HG03060 (cell line): ENCODE measurements at regions not wholly inside any gene's neighbourhood (a gene's known extent, or its start where the extent isn't known, plus 50 kb on each side); places are given as distances from the start of the nearest gene placed in this dataset.
"Not testable (repeated sequence)": the region's sequence is repeated elsewhere in the genome, so short reads cannot be mapped to it uniquely, and the experiment has no call there.

Source experiments
- ATAC-seq: cut with Tn5 transposase; IDR thresholded peaks from one replicate; pipeline ENCODE4 v1.9.1; 2021; ENCODE audit warnings: low read depth, moderate number of reproducible peaks; ENCODE audit not compliant: unreplicated experiment

DNA sequence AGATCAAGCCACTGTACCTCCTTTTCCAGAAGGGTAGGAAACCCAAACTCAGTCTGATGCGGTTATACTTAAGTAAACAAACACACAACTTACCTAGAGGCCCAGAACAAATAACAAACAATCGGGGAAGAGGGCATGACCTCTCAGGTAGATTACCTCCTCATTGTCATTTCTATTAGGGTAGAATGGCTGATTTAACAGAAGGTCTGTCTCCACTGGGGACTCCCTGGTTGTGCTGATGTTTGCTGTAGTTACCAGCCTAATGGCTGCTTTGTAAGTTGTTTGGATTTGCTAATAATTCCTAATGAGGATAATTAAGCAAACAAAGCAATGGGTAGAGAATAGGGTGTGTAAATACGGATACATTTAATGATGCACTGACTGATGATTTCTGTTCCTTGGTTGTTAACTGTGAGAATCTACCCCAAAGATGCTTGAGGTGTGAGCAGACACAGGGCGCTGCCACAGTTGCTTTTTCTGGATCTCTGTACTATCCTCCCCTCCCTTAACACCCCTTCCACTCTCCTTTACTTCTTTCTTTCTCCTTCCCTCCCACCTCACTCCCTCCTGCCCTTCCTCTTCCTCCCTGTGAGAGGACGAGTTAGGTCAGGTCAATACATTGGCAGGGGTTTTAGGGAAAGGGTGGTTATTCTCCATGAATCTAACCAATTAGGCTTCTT lies 332.0 kb upstream of the FZD8 start:
- ATAC-seq, result not testable (repeated sequence)

DNA sequence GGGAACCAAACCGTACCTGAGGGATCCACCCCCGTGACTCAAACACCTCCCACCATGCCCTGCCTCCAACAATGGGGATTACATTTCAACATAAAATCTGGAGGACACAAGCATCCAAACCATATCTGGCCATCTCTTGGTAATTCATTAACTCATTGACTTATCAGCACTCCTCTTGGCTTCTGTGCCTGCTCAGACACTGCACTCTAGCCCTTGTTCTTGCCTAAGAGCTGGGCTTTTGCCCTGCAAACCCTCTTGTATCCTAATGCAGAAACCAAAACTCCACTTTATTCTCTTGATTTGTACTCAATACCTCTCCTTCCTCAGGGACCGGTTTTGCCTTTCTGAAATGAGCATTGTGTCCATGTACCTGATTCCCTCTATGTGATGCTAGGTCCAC lies 330.2 kb upstream of the FZD8 start:
- ATAC-seq, result no peak

DNA sequence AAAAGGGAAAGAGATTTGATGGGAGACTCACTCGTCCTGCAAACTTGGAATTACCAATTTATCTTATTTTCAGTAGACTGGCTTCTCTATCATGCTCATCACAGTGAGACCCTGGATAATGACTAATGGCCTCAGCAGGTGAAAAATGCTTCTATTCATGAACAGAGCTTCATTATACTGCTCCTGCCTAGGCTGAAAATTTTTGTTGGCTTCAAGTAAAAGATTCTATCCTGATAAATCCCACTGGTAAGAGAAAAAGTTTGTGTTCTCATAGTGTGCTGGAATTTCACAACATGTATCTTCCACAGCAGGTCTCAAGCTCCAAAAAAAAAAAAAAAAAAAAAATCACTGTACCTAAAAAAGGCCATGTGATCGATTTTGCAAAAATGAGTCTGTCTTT lies 329.3 kb upstream of the FZD8 start:
- no peak for ATAC-seq

DNA sequence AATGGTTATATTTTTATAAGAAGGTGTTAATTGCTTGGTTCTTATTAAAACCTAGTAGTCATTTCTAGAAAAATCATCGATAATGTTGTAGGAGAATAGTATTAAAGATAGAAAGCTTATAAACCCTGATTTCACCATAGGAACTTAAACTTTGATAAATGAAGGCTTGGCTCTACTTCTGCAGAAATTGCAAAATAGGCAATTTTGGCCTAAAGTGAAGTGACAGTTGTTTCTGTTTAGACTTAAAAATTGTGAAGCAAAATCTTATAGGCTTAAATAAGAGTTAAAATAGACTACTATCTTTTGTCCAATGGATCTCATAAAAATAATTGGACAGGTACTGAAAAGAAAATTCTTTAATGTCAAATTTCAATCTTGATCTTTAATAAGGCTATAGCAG lies 321.6 kb upstream of the FZD8 start:
- ATAC-seq, result no peak

DNA sequence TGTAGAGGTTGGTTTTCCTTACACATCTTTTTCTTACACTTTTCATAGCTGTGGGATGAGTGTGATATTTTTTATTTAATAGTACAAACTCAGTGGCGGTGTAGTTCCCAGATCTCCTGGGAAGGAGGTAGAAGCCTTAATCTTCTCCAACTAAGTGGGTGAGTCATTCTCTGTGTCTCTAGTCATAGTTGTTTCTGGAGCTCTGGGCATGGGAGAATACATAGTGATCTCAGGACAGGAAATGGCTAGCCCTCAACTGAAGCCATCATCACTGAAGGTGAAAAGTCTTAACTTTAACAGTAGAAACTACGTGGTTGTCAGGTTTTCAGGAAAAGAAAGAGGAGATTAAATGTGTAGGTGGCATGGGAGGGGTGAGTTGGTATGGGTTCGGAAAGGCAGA lies 319.4 kb upstream of the FZD8 start:
- ATAC-seq, result no peak

DNA sequence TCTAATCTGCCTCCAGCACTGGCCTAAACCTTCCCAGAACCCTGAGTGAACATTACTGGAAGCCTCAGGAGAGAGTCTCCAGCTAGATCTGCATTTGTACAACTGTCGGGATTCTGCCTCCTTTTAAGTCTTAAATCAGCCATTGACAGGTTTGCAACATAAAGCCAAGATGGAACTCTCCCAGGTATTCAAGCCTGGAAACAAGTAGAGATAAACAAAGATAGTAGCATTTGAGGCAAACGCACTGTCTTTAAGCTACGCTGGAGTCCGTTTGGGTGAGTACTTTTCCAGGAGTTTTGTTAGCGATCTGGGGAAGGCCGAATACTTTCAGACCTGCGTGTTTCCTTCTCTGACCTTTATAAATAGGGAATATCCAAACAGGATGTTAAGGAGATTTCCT lies 317.2 kb upstream of the FZD8 start:
- ATAC-seq, result no peak

DNA sequence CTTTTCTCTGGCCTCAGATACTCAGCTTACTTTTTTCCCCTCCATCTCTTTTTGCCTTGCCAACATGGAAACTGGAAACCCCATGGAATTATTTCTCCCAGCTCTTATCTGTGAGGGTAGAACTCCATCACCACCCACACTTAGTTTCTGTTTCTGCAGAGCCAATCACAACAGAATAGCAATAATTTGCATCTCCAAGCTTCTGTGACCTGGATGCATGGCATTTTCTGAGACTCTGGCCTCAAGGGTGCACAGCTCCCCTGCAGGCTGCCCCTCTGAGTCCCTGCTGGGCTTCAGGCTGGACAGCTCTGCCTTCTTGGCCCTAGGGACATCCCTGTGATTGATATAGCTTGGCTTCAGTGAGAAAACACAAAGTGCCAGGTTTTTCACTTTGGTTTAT lies 316.5 kb upstream of the FZD8 start:
- ATAC-seq, result not testable (repeated sequence)

DNA sequence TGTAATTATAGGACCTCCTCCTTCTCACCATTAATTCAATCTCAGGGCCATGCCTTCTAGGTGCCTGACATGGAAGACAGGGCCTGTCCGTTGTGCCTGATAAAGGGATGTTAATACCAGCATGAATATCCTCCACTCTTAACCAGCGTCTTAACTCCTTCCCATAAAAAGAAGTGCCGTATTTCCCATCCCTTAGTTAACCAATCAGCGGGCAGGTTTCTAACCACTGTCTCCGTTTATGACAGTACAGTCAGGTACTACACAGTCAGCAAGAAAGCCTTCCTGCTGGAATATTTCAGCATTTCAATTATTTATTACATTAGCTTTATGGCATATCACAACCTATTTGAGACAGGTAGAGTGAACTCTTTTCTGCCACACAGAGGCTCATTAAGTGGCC lies 308.6 kb upstream of the FZD8 start:
- ATAC-seq, result no peak

DNA sequence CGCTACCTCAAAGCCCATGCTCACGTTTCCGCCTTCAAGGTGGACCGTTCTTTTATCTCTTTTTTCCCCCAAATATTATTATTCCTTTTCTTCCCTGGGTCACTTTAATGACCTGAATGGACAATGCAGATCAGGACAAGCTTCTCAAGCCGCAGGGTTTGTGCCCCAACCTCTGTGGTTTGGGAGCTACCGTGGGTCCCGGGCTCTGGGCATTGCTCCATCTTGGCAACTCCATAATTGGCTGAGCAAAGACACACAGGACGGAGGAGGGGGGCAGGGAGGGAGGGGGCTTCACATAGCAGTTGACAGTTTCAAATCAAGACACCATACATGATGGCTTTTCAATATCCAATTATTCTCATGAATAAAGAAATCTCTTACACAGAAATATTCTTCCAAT lies 308.1 kb upstream of the FZD8 start:
- no peak for ATAC-seq

DNA sequence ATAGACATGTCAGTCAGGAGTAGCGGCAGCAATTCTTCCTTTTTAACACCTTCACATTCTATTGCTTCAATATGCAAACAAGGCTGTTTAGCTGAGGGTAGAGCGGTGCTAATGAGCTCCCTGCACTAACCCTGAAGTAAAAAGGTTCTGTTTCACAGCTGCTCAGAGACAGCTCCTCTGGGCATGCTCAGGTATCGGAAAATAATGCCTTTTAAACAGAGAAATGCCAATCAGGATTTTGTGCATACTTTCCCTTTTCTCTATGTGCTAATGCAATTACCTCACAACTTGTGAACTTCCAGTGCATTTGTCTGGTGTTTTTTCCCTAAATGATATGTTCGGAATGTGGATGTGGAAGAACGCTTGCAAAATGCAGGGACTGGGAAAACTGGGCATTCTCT lies 307.7 kb upstream of the FZD8 start:
- no peak for ATAC-seq

DNA sequence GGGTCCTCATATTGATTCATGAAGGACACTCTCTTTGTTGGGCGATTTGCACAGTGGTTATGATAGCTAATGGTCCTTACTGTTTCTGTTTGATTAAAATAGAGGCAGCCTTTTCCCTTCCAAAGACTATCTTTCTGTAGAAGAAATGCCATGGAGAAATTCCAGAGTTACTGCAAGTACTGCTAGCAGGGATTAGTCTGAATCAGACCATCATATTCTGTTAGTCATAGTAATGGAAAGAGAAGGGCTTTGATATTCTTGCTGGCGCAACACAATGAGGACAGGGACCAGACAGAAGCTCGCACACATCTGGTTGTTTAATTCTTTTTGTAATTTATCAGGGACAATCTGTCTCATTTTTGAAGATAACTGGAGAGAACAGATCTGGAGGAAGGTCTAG lies 304.5 kb upstream of the FZD8 start:
- ATAC-seq, result no peak

DNA sequence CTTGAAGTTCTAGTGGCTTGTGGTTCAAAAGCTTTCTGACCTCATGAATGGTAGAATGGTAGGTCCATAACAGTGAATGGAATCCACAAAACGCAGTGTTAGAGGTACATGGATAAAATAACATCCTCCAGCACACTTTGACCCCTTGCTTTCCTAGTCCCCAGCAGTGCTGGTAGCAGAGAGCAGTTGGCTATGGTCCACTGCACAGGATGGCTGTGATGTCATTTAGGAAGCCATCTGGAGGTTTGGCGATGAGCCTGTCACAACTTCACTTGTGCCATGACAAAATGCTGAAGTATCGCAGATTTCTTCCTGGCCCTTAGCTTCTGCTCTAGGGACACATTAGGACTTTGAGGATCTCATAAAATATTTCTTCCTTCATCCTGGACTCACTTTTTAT lies 300.0 kb upstream of the FZD8 start:
- ATAC-seq, result no peak

DNA sequence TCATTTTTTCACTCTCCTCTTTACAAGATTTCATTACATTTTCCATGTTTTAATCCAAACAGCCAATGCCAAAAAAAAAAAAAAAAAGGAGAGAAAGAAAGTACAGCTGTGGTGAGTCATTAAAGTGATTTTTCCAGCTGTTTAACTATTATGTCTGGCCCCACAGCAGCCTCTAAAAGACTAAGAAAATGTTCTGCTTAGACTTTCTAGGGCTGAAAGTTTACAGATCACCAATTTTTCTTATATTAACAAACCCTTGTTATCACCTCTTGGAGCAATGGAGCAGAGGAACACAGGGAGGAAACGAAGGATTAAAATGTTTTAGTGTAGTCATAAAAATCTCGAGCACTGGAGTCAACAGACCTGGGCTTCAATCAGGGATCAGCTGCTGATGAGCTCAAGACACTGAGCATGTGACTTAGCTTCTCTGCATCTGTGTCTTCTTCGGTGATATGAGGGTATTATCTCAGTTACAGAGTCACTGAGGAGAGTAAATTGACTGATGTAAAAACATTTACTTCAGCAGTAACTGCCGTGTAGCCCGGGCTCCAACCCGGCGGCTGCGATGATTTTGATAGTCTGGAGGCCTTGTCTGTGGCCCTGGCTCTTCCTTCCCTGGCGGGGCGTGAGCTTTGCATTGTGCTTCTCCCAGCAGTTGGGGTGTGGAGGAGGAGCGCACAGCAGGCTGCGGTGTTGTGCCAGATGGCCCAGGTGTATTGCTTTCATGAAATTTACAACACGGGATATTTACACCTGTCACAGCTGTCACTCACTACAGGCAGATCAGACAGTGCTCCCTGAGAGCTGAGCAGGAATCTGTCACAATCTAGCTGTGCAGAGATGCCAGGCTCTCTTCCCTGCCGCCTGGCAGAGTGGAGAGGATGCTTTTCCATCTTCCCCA lies 298.3 kb upstream of the FZD8 start:
- ATAC-seq, result no peak

DNA sequence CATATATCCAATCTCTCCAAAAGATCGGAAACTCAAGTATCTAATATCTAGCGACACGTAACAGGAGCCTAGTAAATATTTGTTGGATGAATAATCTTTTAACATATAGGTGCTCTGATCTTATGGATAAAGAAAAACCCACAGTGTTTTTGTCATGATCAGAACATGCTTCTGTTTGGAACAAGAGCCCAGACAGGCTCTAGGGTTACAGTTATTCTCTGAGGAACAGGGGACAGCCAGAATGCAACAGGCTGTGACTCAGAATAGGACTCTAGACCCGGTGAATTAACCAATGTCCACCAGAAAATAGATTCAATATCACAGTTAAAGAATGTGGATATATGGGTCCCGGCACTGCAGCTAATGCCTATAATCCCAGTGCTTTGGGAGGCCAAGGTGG lies 296.1 kb upstream of the FZD8 start:
- ATAC-seq, result no peak

DNA sequence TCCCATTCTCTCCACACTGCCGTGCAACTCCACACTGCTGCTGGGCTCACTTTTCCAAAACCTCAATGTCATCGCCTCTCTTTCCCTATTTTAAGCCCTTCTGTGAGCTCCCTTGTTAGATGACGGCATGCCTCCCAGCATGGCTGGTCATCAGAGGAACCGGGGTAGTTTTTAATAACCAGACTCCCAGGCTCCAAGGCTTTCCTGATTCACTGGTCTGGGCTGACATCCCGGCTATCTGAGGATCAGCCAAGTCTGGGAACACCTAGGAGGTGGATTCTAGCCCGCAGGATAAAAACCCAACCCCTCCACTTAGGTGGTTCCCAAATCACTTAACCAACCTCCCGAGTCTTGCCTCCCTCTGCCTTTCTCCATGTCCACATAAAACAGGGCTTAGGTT lies 295.4 kb upstream of the FZD8 start:
- no peak for ATAC-seq

DNA sequence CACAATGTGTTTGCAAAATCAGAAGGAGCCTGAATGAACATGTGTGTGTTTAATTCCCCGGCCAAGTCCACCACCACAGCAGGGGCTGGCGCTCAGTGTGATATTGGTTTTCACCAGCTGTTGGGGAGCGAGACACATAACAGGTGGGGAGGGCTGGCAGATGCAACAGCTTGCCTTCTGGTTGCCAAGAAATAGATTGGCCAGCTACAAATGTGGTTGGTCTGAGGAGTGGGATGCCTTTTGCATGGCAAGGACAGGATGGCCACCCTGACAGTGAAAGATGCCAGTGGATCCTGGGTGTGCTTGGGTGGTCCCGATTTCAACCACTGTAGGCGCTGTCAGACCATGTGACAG lies 292.5 kb upstream of the FZD8 start:
- no peak for ATAC-seq

DNA sequence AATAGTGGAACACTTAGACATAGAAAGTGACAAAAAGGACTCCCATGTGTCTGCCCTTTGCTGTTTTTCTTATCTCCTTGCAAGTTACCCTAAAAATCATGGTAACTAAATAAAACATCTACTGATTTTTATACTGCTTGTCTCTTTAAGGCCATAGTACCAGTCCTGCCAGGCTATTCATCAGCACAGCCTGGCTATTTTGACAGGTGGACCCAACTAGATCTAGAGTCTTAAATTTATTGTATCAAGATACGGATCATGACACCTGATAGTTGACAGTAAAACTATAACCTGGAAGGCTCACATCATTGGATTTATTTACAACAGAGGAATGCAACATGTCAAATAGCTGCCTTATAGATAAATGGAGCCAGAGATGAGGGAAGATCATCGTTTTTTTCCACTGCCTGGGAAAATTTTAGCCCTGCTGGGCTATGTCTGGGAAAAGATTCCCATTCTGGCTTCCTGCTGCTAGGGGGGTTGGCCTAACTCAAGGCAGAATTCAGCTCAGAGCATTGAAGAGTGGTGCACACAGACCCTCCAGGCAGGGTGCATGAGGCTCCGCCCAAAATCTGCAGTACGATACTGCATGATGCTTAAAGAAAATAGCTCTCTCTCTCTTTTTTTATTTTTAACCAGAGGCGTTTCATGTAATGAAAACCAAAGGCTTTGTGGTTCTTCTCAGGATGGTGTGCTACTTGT lies 292.0 kb upstream of the FZD8 start:
- no peak for ATAC-seq

DNA sequence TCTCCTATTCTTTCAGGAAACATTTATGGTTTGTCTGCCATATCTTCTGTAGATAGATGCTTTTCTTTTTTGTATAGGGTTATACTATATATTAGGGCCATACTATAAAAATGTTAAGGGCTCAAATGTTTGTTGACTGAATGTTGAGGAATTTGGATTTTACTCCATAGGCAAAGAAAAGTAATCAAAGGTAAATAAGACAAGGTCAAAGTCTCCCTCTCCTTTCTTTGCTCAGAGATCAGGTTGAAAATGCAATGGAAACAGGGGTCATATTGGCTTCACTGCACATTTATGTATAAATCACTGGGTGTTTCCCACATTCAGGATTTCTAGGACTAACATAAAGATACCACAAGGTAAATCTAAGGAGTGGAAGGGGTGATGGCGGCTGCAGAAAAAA lies 291.4 kb upstream of the FZD8 start:
- no peak for ATAC-seq

DNA sequence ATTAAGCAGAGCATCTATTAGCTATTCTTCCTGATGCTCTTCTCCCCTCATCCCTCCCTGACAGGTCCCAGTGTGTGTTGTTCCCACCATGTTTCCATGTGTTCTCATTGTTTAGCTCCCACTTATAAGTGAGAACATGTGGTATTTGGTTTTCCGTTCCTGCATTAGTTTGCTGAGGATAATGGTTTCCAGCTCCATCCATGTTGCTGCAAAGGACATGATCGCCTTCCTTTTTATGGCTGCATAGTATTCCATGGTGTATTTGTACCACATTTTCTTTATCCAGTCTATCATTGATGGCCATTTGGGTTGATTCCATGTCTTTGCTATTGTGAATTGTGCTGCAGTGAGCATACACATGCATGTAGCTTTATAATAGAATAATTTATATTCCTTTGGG lies 287.9 kb upstream of the FZD8 start:
- not testable (repeated sequence) for ATAC-seq

DNA sequence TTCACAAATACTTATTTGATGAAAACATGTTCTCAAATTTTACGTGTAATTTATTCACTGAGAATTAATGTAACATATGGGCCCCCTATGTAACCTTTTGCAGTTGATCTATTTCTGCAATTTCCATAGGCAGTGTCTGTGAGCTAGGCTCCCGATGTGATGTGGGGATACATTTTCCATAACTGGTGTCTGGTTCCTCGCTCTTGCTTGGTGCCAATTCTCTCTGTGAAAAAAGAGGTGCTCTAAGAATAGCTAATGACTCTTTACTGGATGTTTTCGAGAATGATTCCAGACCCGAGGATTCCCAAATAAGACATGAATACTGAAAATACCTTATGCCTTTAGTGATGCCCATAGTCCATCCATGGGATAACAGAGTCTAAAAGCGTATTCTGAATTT lies 286.7 kb upstream of the FZD8 start:
- ATAC-seq, result no peak

DNA sequence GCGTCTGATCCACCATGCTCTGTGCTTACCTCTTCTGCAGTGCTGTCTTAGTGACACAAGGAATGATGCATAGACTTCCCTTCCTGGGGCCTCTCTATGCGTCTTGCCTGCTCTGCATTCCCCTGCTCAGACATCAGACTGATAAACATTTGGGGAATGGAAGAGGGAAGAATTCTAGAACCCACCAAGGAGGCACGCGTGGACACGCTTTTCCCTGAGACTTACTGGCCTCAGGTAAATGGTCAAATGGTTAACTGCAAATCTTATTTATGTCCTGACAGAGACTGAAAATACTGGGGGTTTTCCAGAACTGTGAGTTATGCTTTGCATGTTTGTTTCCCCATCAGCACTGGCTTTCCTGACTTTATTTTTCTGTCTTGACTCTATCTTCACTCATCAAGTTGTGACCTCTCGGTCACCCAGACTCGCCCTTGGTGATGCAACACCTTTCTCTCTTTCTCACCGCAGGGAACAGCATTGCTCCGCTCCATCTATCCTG lies 285.9 kb upstream of the FZD8 start:
- ATAC-seq, result no peak
